ENCODE measurements at regions not wholly inside any gene's neighbourhood (a gene's known extent, or its start where the extent isn't known, plus 50 kb on each side); places are given as distances from the start of the nearest gene placed in this dataset.
A peak's percentile ranks its signal among the peaks of the same experiment; 100 is the strongest.
"Not testable (repeated sequence)": the region's sequence is repeated elsewhere in the genome, so short reads cannot be mapped to it uniquely, and the experiment has no call there.

GRCh38 chrX:13955975-13956374, 73.7 kb downstream of the GEMIN8 start:
- no peak overlapping the region for H3K27ac ChIP-seq (ENCODE audit: low read length)
- no peaks in the 10 kb centered on the region for H3K27me3 ChIP-seq (ENCODE audit: control insufficient read depth, insufficient read depth, low read length)
- no peaks in the 10 kb centered on the region for H3K36me3 ChIP-seq (ENCODE audit: control insufficient read depth, insufficient read depth, low read length)
- H3K9me3 ChIP-seq (ENCODE audit: control insufficient read depth, low read depth, low read length), result no peaks in the 10 kb centered on the region
- H3K4me3 ChIP-seq (ENCODE audit: low read length), result no peak overlapping the region
- DNase-seq, result no peak
- no peaks in the 10 kb centered on the region for H3K4me1 ChIP-seq (ENCODE audit: control insufficient read depth, insufficient read depth, low read length)
- no CpG with 5 or more reads among the region's 3 CpGs for WGBS (ENCODE audit: insufficient coverage, low lambda C conversion rate)

GRCh38 chrX:13955095-13955647, 74.5 kb downstream of the GEMIN8 start:
- no peaks in the 10 kb centered on the region for H3K9me3 ChIP-seq (ENCODE audit: control insufficient read depth, low read depth, low read length)
- H3K27me3 ChIP-seq (ENCODE audit: control insufficient read depth, insufficient read depth, low read length), result no peaks in the 10 kb centered on the region
- no peak overlapping the region for H3K4me3 ChIP-seq (ENCODE audit: low read length)
- no peaks in the 10 kb centered on the region for H3K4me1 ChIP-seq (ENCODE audit: control insufficient read depth, insufficient read depth, low read length)
- H3K36me3 ChIP-seq (ENCODE audit: control insufficient read depth, insufficient read depth, low read length), result no peaks in the 10 kb centered on the region
- H3K27ac ChIP-seq (ENCODE audit: low read length), result no peak overlapping the region
- no CpG with 5 or more reads among the region's 6 CpGs for WGBS (ENCODE audit: insufficient coverage, low lambda C conversion rate)
- no peak for DNase-seq

- DNase-seq, result no peak
- Histone ChIP-seq H3K36me3 (ENCODE audit: control insufficient read depth, insufficient read depth, low read length) (no peaks in the 10 kb centered on the region), H3K4me1 (ENCODE audit: control insufficient read depth, insufficient read depth, low read length) (no peaks in the 10 kb centered on the region), H3K27ac (ENCODE audit: low read length) (no peak overlapping the region), H3K27me3 (ENCODE audit: control insufficient read depth, insufficient read depth, low read length) (no peaks in the 10 kb centered on the region), H3K4me3 (ENCODE audit: low read length) (no peak overlapping the region), H3K9me3 (ENCODE audit: control insufficient read depth, low read depth, low read length) (no peaks in the 10 kb centered on the region)
- no CpG with 5 or more reads among the region's 5 CpGs for WGBS (ENCODE audit: insufficient coverage, low lambda C conversion rate)
These were observed 77.1 kb downstream of the GEMIN8 start for GRCh38 chrX:13952581-13952980.

GRCh38 chrX:13946223-13946622, 83.5 kb downstream of the GEMIN8 start:
- H3K36me3 ChIP-seq (ENCODE audit: control insufficient read depth, insufficient read depth, low read length); H3K4me1 ChIP-seq (ENCODE audit: control insufficient read depth, insufficient read depth, low read length); H3K27me3 ChIP-seq (ENCODE audit: control insufficient read depth, insufficient read depth, low read length); H3K9me3 ChIP-seq (ENCODE audit: control insufficient read depth, low read depth, low read length); H3K4me3 ChIP-seq (ENCODE audit: low read length); DNase-seq; H3K27ac ChIP-seq (ENCODE audit: low read length): not testable (repeated sequence)
- WGBS (ENCODE audit: insufficient coverage, low lambda C conversion rate), result no CpG with 5 or more reads among the region's 6 CpGs

- H3K27me3 ChIP-seq (ENCODE audit: control insufficient read depth, insufficient read depth, low read length); H3K36me3 ChIP-seq (ENCODE audit: control insufficient read depth, insufficient read depth, low read length); H3K9me3 ChIP-seq (ENCODE audit: control insufficient read depth, low read depth, low read length); H3K4me1 ChIP-seq (ENCODE audit: control insufficient read depth, insufficient read depth, low read length); H3K4me3 ChIP-seq (ENCODE audit: low read length); H3K27ac ChIP-seq (ENCODE audit: low read length); DNase-seq: not testable (repeated sequence)
- WGBS (ENCODE audit: insufficient coverage, low lambda C conversion rate), result no CpG with 5 or more reads among the region's 3 CpGs
These were observed 83.9 kb downstream of the GEMIN8 start for GRCh38 chrX:13945787-13946186.

GRCh38 chrX:13940671-13941070, 89.0 kb downstream of the GEMIN8 start:
- Histone ChIP-seq H3K27me3 (ENCODE audit: control insufficient read depth, insufficient read depth, low read length) (peaks cover 14% of the 10 kb centered on the region), H3K27ac (ENCODE audit: low read length) (no peak overlapping the region), H3K36me3 (ENCODE audit: control insufficient read depth, insufficient read depth, low read length) (no peaks in the 10 kb centered on the region), H3K4me1 (ENCODE audit: control insufficient read depth, insufficient read depth, low read length) (no peaks in the 10 kb centered on the region), H3K4me3 (ENCODE audit: low read length) (no peak overlapping the region), H3K9me3 (ENCODE audit: control insufficient read depth, low read depth, low read length) (no peaks in the 10 kb centered on the region)
- no peak for DNase-seq
- WGBS (ENCODE audit: insufficient coverage, low lambda C conversion rate), result no CpG with 5 or more reads among the region's 2 CpGs

- peak; percentile 2 to 3 for DNase-seq
- WGBS (ENCODE audit: insufficient coverage, low lambda C conversion rate), result 57% methylated on average over 1 of the region's 6 CpGs
- no peaks in the 10 kb centered on the region for H3K9me3 ChIP-seq (ENCODE audit: control insufficient read depth, low read depth, low read length)
- no peak overlapping the region for H3K27ac ChIP-seq (ENCODE audit: low read length)
- no peaks in the 10 kb centered on the region for H3K36me3 ChIP-seq (ENCODE audit: control insufficient read depth, insufficient read depth, low read length)
- H3K4me1 ChIP-seq (ENCODE audit: control insufficient read depth, insufficient read depth, low read length), result no peaks in the 10 kb centered on the region
- peaks cover 14% of the 10 kb centered on the region for H3K27me3 ChIP-seq (ENCODE audit: control insufficient read depth, insufficient read depth, low read length)
- H3K4me3 ChIP-seq (ENCODE audit: low read length), result no peak overlapping the region
These were observed 89.7 kb downstream of the GEMIN8 start for GRCh38 chrX:13939741-13940597.

- DNase-seq, result peak in 1 of 2 donors; percentile 22
- Histone ChIP-seq H3K27me3 (ENCODE audit: control insufficient read depth, insufficient read depth, low read length) (peaks cover 14% of the 10 kb centered on the region), H3K4me3 (ENCODE audit: low read length) (peak overlapping the region; percentile 24), H3K27ac (ENCODE audit: low read length) (no peak overlapping the region), H3K36me3 (ENCODE audit: control insufficient read depth, insufficient read depth, low read length) (no peaks in the 10 kb centered on the region), H3K9me3 (ENCODE audit: control insufficient read depth, low read depth, low read length) (no peaks in the 10 kb centered on the region), H3K4me1 (ENCODE audit: control insufficient read depth, insufficient read depth, low read length) (no peaks in the 10 kb centered on the region)
- WGBS (ENCODE audit: insufficient coverage, low lambda C conversion rate), result no CpG with 5 or more reads among the region's 29 CpGs
These were observed 90.7 kb downstream of the GEMIN8 start for GRCh38 chrX:13938829-13939530.

- WGBS (ENCODE audit: insufficient coverage, low lambda C conversion rate), result no CpG with 5 or more reads among the region's 91 CpGs
- DNase-seq, result peak; percentile 10 to 42
These were observed 91.5 kb downstream of the GEMIN8 start for GRCh38 chrX:13938051-13938828.

More at GRCh38 chrX:13938051-13938828, 91.5 kb downstream of the GEMIN8 start:
- Histone ChIP-seq H3K36me3 (ENCODE audit: control insufficient read depth, insufficient read depth, low read length) (no peaks in the 10 kb centered on the region), H3K27ac (ENCODE audit: low read length) (no peak overlapping the region), H3K4me1 (ENCODE audit: control insufficient read depth, insufficient read depth, low read length) (no peaks in the 10 kb centered on the region), H3K9me3 (ENCODE audit: control insufficient read depth, low read depth, low read length) (no peaks in the 10 kb centered on the region), H3K4me3 (ENCODE audit: low read length) (peak overlapping the region; percentile 48), H3K27me3 (ENCODE audit: control insufficient read depth, insufficient read depth, low read length) (peaks cover 14% of the 10 kb centered on the region)

All from large intestine (tissue), 3 donors.